NB4 (cell line): ENCODE measurements at regions not wholly inside any gene's neighbourhood (a gene's known extent, or its start where the extent isn't known, plus 50 kb on each side); places are given as distances from the start of the nearest gene placed in this dataset.

Experiments used
- DNase-seq: peaks from one replicate; pipeline ENCODE4 v3.0.0; 2010; ENCODE audit warnings: low read depth
- H3K4me3 ChIP-seq: one replicate; pipeline ENCODE4 v1.5.1; 2011; ENCODE audit warnings: mild to moderate bottlenecking, low read depth, low read length, moderate library complexity
- CTCF ChIP-seq: IDR thresholded peaks from one replicate; pipeline ENCODE4 v1.5.1; 2012; ENCODE audit warnings: low read depth, low read length
- MYC ChIP-seq: IDR thresholded peaks from 2 replicates; pipeline ENCODE4 v1.6.1; 2011; ENCODE audit warnings: low read depth, low read length
- POLR2A ChIP-seq: IDR thresholded peaks from 2 replicates; pipeline ENCODE4 v1.6.1; 2011; ENCODE audit warnings: mild to moderate bottlenecking; ENCODE audit not compliant: insufficient read length; ENCODE audit errors: extremely low read depth
- TF ChIP-seq, protein P1 (sequence below): IDR thresholded peaks from 2 replicates; pipeline ENCODE4 v1.6.1; 2011; ENCODE audit warnings: low read depth, low read length

- no peak for DNase-seq
- H3K4me3 ChIP-seq, result no peak overlapping the region
- TF ChIP-seq MYC (no peak), POLR2A (no peak), CTCF (no peak)
- TF ChIP-seq, protein P1, sequence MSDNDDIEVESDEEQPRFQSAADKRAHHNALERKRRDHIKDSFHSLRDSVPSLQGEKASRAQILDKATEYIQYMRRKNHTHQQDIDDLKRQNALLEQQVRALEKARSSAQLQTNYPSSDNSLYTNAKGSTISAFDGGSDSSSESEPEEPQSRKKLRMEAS, result no peak
These were observed 846.6 kb downstream of the SI start for GRCh38 chr3:164231718-164232117.

GRCh38 chr3:164230385-164231094 is 847.8 kb downstream of the SI start:
- TF ChIP-seq POLR2A (no peak), MYC (no peak), CTCF (no peak)
- TF ChIP-seq, protein P1, result no peak
- H3K4me3 ChIP-seq, result no peak overlapping the region
- DNase-seq, result peak; percentile 2

GRCh38 chr3:164224126-164224525 is 854.2 kb downstream of the SI start:
- no peak for DNase-seq
- TF ChIP-seq MYC (no peak), POLR2A (no peak), CTCF (no peak)
- TF ChIP-seq, protein P1, result no peak

DNA sequence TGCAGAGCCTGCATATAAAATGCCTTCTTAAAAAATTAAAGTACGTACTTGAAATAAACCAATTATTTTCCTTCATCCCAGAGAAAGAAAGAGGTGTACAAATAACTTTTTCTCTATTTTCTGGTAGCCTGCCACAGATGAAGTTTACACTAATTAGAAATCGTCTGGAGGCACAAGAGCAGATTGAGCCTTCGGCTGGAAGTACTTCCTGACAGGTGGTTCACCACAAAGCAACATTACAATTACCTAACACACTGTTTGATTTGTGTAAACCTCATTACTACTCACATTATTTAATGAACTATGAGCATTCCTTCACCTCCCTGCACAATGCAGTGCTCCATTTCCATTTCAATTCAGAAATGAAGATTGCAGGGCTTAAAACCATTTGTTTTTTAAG is 856.1 kb downstream of the SI start:
- DNase-seq, result no peak

More at GRCh38 chr3:164224126-164224525, 854.2 kb downstream of the SI start:
- H3K4me3 ChIP-seq, result no peak overlapping the region

DNA sequence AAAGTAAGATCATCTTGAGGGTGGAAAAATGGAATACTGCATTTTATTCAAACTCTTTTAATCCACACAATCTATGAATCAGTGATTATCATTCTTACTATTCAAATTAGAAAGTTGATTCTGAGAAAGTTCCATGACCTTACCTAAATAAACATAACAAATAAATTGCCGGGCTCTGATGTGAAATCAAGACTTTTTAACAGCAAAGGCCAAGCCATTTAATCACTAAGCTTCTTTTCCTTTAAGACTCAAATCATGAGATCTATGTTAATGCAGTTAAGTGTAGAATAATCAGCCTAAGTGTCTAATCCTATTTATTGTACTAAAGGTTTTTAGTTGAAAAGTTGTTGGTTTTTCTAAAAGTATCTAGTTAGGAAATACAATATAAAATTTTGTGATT is 857.0 kb downstream of the SI start:
- DNase-seq, result no peak
- TF ChIP-seq POLR2A (no peak), MYC (no peak), CTCF (no peak)
- TF ChIP-seq, protein P1, result no peak
- H3K4me3 ChIP-seq, result no peak overlapping the region

More for the DNA sequence above, 856.1 kb downstream of the SI start:
- H3K4me3 ChIP-seq, result no peak overlapping the region
- TF ChIP-seq, protein P1, result no peak
- TF ChIP-seq POLR2A (no peak), CTCF (no peak), MYC (no peak)

GRCh38 chr3:164209363-164209762 is 868.9 kb downstream of the SI start:
- DNase-seq, result no peak
- H3K4me3 ChIP-seq, result no peak overlapping the region
- TF ChIP-seq MYC (no peak), CTCF (no peak), POLR2A (no peak)
- TF ChIP-seq, protein P1, result no peak
